Keratinocyte (primary cell): ENCODE measurements at regions not wholly inside any gene's neighbourhood (a gene's known extent, or its start where the extent isn't known, plus 50 kb on each side); places are given as distances from the start of the nearest gene placed in this dataset.

Experiments
- DNase-seq: peaks from one replicate; pipeline ENCODE4 v3.0.0-alpha.2; 2011; ENCODE audit warnings: low read depth, missing footprints, low spot score
- FAIRE-seq: peaks from 2 replicates; lab custom pipeline; 2011; peaks lifted over from hg19 to GRCh38; lab: Jason Lieb, UNC
- H2AFZ ChIP-seq: 2 replicates; pipeline ENCODE4 v1.6.0; 2012; ENCODE audit warnings: low read length, control low read depth, inconsistent platforms; ENCODE audit not compliant: control insufficient read depth
- H3K27ac ChIP-seq: 2 replicates; pipeline ENCODE4 v1.5.1; 2011; ENCODE audit warnings: low read length; ENCODE audit not compliant: control insufficient read depth, insufficient read depth
- H3K27me3 ChIP-seq: 3 replicates; pipeline ENCODE4 v1.6.0; 2011; ENCODE audit warnings: low read length; ENCODE audit not compliant: control insufficient read depth, insufficient read depth; ENCODE audit errors: extremely low read depth
- H3K36me3 ChIP-seq, 2 experiments: 2 replicates in 1 of 2; 3 replicates in 1 of 2; pipeline ENCODE4 v1.5.1; 2011; ENCODE audit warnings: low read length in 2 of 2, mild to moderate bottlenecking in 1 of 2; ENCODE audit not compliant: control insufficient read depth in 2 of 2, insufficient read depth in 2 of 2; ENCODE audit errors: extremely low read depth in 1 of 2
- H3K4me1 ChIP-seq: 3 replicates; pipeline ENCODE4 v1.5.1; 2011; ENCODE audit warnings: low read length; ENCODE audit not compliant: control insufficient read depth, insufficient read depth; ENCODE audit errors: extremely low read depth
- H3K4me2 ChIP-seq: 3 replicates; pipeline ENCODE4 v1.6.0; 2011; ENCODE audit warnings: low read depth, low read length; ENCODE audit not compliant: control insufficient read depth, insufficient read depth; ENCODE audit errors: extremely low read depth
- H3K4me3 ChIP-seq, 3 experiments: fragments of 200-600 bp in 1 of 3; sonication (generic) in 1 of 3; 2 replicates in 2 of 3; 3 replicates in 1 of 3; pipeline ENCODE4 v1.5.1; 2011 to 2016; ENCODE audit warnings: low read length in 3 of 3, mild to moderate bottlenecking in 3 of 3, control low read depth in 2 of 3, inconsistent platforms in 1 of 3, low read depth in 1 of 3, mixed read lengths in 1 of 3, mixed run types in 1 of 3, moderate library complexity in 1 of 3; ENCODE audit not compliant: control insufficient read depth in 2 of 3, insufficient read depth in 2 of 3; ENCODE audit errors: extremely low read depth in 1 of 3
- H3K79me2 ChIP-seq: 2 replicates; pipeline ENCODE4 v1.6.0; 2012; ENCODE audit warnings: low read length; ENCODE audit not compliant: control insufficient read depth, insufficient read depth
- H3K9ac ChIP-seq: 3 replicates; pipeline ENCODE4 v1.6.0; 2011; ENCODE audit warnings: low read length; ENCODE audit not compliant: control insufficient read depth, insufficient read depth; ENCODE audit errors: extremely low read depth
- H3K9me1 ChIP-seq: 3 replicates; pipeline ENCODE4 v1.6.0; 2011; ENCODE audit warnings: low read length; ENCODE audit not compliant: control insufficient read depth, insufficient read depth; ENCODE audit errors: extremely low read depth
- H3K9me3 ChIP-seq: 2 replicates; pipeline ENCODE4 v1.5.1; 2012; ENCODE audit warnings: low read depth, low read length; ENCODE audit not compliant: control insufficient read depth
- H4K20me1 ChIP-seq: 3 replicates; pipeline ENCODE4 v1.6.0; 2011; ENCODE audit warnings: low read length; ENCODE audit not compliant: control insufficient read depth, insufficient read depth; ENCODE audit errors: extremely low read depth
- CTCF ChIP-seq, 3 experiments: IDR thresholded peaks in 1 of 3; conservative IDR thresholded peaks in 1 of 3; optimal IDR thresholded peaks in 1 of 3; 2 replicates in 2 of 3; 3 replicates in 1 of 3; pipeline versions ENCODE3 to v1.5.1; 2011; ENCODE audit warnings: low read length in 3 of 3, mild to moderate bottlenecking in 3 of 3, moderate library complexity in 2 of 3, control low read depth in 1 of 3, inconsistent platforms in 1 of 3; ENCODE audit not compliant: insufficient read depth in 2 of 3; ENCODE audit errors: extremely low read depth in 1 of 3
- EZH2 ChIP-seq: IDR thresholded peaks from one replicate; pipeline ENCODE4 v1.6.1; 2012; ENCODE audit warnings: inconsistent platforms, mild to moderate bottlenecking, low read length, moderate library complexity
- dilution Hi-C: fragments of 300-500 bp; cut with MboI; formaldehyde crosslinking; loops from one replicate; pipeline ENCODE4 v1.7.0; 2020; ENCODE audit warnings: low sequenced_read_pairs; ENCODE audit not compliant: extremely low pct_ligation_motif_present

- Histone ChIP-seq H3K79me2 (no peaks in the 10 kb centered on the region), H3K4me3 (no peak overlapping the region), H3K9me3 (no peaks in the 10 kb centered on the region), H3K4me2 (no peak overlapping the region), H2AFZ (no peak overlapping the region), H3K9ac (no peak overlapping the region), H4K20me1 (no peaks in the 10 kb centered on the region), H3K27ac (no peak overlapping the region), H3K4me1 (no peaks in the 10 kb centered on the region), H3K9me1 (no peaks in the 10 kb centered on the region), H3K27me3 (no peaks in the 10 kb centered on the region), H3K36me3 (no peaks in the 10 kb centered on the region)
- TF ChIP-seq CTCF (optimal IDR thresholded peaks at IDR 0.05 in 1 of 3, IDR thresholded peaks at IDR 0.05 in 1 of 3, conservative IDR thresholded peaks at IDR 0.05 in 1 of 3; ENCODE audit: extremely low read depth in 1 of 3, insufficient read depth in 2 of 3, low read length in 3 of 3) (no peak), EZH2 (no peak)
- DNase-seq (no peak), FAIRE-seq (no peak)
- dilution Hi-C loops = no loop called here
Observed at GRCh38 chr9:11931109-11931508, 762.1 kb upstream of the TYRP1 start.

GRCh38 chr9:11931751-11932150 is 761.4 kb upstream of the TYRP1 start:
- H3K4me2 ChIP-seq = no peak overlapping the region
- dilution Hi-C loops = no loop called here
- H3K27me3 ChIP-seq = no peaks in the 10 kb centered on the region
- DNase-seq (no peak), FAIRE-seq (no peak)
- no peaks in the 10 kb centered on the region for H4K20me1 ChIP-seq
- no peaks in the 10 kb centered on the region for H3K36me3 ChIP-seq
- no peak overlapping the region for H3K4me3 ChIP-seq
- TF ChIP-seq CTCF (optimal IDR thresholded peaks at IDR 0.05 in 1 of 3, IDR thresholded peaks at IDR 0.05 in 1 of 3, conservative IDR thresholded peaks at IDR 0.05 in 1 of 3; ENCODE audit: extremely low read depth in 1 of 3, insufficient read depth in 2 of 3, low read length in 3 of 3) (no peak), EZH2 (no peak)
- no peaks in the 10 kb centered on the region for H3K4me1 ChIP-seq
- H3K9ac ChIP-seq = no peak overlapping the region
- no peaks in the 10 kb centered on the region for H3K9me1 ChIP-seq
- H3K9me3 ChIP-seq = no peaks in the 10 kb centered on the region
- H3K27ac ChIP-seq = no peak overlapping the region
- no peaks in the 10 kb centered on the region for H3K79me2 ChIP-seq
- H2AFZ ChIP-seq = no peak overlapping the region
